Activated CD8-positive, alpha-beta T cell treated with anti-CD3 and anti-CD28 coated beads for 36 hours (primary cell): ENCODE measurements at regions not wholly inside any gene's neighbourhood (a gene's known extent, or its start where the extent isn't known, plus 50 kb on each side); places are given as distances from the start of the nearest gene placed in this dataset.

Source experiments
- ATAC-seq: fragments of 200-7000 bp; cut with Tn5 transposase; one replicate; pipeline ENCODE4 v1.10.0; 2021; ENCODE audit warnings: mild to moderate bottlenecking, moderate library complexity
- CTCF ChIA-PET: fragments of 350-600 bp; sonication (Branson Sonifier 250); formaldehyde crosslinking; loops from one replicate; lab custom pipeline; 2021; ENCODE audit warnings: antibody characterized with exemption; lab: Charles Lee
- POLR2A ChIA-PET: fragments of 350-600 bp; sonication (Branson Sonifier 250); formaldehyde crosslinking; loops from one replicate; lab custom pipeline; 2021; ENCODE audit warnings: antibody characterized with exemption; lab: Charles Lee
- DNase-seq: peaks from one replicate; pipeline ENCODE4 v3.0.0-alpha.2; 2020
- H3K27ac Mint-ChIP-seq: one replicate; pipeline ENCODE4 v1.8.0; 2021; ENCODE audit warnings: mild to moderate bottlenecking, mixed read lengths
- H3K27me3 Mint-ChIP-seq: one replicate; pipeline ENCODE4 v1.8.0; 2021; ENCODE audit warnings: mixed read lengths
- H3K36me3 Mint-ChIP-seq: one replicate; pipeline ENCODE4 v1.8.0; 2021; ENCODE audit warnings: low read depth, mixed read lengths
- H3K4me1 Mint-ChIP-seq: one replicate; pipeline ENCODE4 v1.8.0; 2021; ENCODE audit warnings: low read depth, mixed read lengths
- H3K4me3 Mint-ChIP-seq: one replicate; pipeline ENCODE4 v1.8.0; 2021; ENCODE audit warnings: mild to moderate bottlenecking, moderate library complexity, mixed read lengths
- H3K9me3 Mint-ChIP-seq: one replicate; pipeline ENCODE4 v1.8.0; 2021; ENCODE audit warnings: mixed read lengths
- intact Hi-C: fragments of 100-400 bp; cut with micrococcal nuclease; formaldehyde crosslinking; loops from one replicate; pipeline ENCODE4 v1.10.0; 2022
- TF ChIP-seq, protein P1 (sequence below): fragments of 200-600 bp; IDR thresholded peaks from one replicate; pipeline ENCODE4 v1.8.0; 2022; ENCODE audit warnings: antibody characterized with exemption, mild to moderate bottlenecking

DNA sequence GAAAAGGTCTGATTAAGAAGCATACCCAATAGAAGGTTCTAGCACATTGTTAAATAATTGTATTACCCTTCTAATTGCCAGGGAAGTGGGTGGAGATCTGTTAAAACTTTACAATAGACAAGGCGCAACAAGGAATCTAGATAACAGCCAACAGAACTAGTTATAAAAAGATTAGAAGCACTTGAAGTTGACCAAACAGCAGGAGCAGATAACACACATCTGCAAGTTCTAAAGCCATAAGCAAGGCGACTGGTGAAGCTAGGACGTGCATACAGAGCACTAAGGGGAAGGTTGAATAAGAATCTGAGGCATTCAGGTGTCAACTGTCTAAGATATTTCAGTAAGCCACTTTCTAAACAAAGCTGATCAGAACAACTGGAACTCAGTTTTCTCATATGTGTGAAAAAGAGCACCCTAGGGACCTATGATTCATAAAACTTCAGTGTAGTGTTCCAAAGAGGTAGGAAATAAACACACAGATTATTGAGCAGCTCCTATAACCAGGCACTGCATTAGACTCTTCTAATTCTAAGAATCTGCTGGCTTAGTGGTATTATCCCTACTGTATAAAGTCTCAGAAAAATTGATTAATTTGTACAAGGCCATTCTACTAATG, 111.2 kb downstream of the SAMD9 start:
- Mint-ChIP-seq H3K4me1 (no peaks in the 10 kb centered on the region), H3K4me3 (no peak overlapping the region), H3K36me3 (no peaks in the 10 kb centered on the region), H3K27ac (no peak overlapping the region), H3K9me3 (no peaks in the 10 kb centered on the region), H3K27me3 (peaks cover 11% of the 10 kb centered on the region)
- DNase-seq (no peak), ATAC-seq (no peak)
- TF ChIP-seq, protein P1, sequence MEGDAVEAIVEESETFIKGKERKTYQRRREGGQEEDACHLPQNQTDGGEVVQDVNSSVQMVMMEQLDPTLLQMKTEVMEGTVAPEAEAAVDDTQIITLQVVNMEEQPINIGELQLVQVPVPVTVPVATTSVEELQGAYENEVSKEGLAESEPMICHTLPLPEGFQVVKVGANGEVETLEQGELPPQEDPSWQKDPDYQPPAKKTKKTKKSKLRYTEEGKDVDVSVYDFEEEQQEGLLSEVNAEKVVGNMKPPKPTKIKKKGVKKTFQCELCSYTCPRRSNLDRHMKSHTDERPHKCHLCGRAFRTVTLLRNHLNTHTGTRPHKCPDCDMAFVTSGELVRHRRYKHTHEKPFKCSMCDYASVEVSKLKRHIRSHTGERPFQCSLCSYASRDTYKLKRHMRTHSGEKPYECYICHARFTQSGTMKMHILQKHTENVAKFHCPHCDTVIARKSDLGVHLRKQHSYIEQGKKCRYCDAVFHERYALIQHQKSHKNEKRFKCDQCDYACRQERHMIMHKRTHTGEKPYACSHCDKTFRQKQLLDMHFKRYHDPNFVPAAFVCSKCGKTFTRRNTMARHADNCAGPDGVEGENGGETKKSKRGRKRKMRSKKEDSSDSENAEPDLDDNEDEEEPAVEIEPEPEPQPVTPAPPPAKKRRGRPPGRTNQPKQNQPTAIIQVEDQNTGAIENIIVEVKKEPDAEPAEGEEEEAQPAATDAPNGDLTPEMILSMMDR = no peak
- intact Hi-C loops = no loop called here
- ChIA-PET POLR2A (interaction anchor here (0.8 kb wide), 1 partner anchor 102 kb away, joined by 3 read pairs; no protein-coding TSS in a partner anchor), CTCF (interaction anchor here (1.1 kb wide), 1 partner anchor 42 kb away, joined by 3 read pairs; no protein-coding TSS in a partner anchor)

DNA sequence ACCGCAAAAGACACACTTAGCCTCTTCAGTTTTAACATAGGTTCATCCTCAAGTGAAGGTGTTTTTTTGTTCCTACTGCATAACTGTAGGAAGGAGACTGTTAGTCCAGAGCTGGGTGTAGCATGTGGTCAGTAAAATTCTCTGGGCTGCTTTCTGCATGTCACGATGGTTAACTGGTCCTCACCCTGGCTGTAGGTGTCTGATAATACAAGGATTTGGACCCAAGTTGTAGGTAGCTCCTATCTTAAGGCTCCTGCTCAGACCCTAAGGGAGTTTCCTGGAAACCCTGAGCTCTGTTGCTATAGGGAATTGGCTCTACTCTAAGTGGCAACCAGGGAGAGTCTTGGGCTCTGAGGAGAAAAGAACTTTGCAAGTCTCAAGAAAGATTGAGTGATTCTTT, 112.9 kb downstream of the SAMD9 start:
- DNase-seq (no peak), ATAC-seq (no peak)
- TF ChIP-seq, protein P1 = no peak
- intact Hi-C loops = no loop called here
- Mint-ChIP-seq H3K27me3 (peaks cover 11% of the 10 kb centered on the region), H3K36me3 (no peaks in the 10 kb centered on the region), H3K4me1 (no peaks in the 10 kb centered on the region), H3K4me3 (no peak overlapping the region), H3K27ac (no peak overlapping the region), H3K9me3 (no peaks in the 10 kb centered on the region)
- ChIA-PET CTCF (interaction anchor here (1.0 kb wide), 1 partner anchor 11 kb away, joined by 4 read pairs; no protein-coding TSS in a partner anchor), POLR2A (no interaction called here)

DNA sequence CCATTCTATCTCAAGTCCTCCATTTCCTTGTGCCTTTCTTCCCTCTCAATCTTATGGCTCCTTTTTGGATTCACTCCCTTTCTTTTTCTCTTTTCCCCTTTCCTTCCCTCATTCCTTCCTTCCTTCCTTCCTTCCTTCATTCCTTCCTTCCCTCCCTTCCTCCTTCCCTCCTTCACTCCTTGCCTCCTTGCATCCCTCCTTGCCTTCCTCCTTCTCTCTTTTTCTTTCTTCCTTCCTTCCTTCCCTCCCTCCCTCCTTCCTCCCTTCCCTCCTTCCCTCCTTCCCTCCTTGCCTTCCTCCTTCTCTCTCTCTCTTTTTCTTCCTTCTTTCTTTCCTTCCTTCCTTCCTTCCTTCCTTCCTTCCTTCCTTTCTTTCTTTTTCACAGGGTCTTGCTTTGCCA, 120.1 kb downstream of the SAMD9 start:
- ATAC-seq = no peak
- DNase-seq = no peak
- CTCF ChIA-PET = no interaction called here
- H3K27me3 Mint-ChIP-seq = peaks cover 9% of the 10 kb centered on the region
- no peaks in the 10 kb centered on the region for H3K36me3 Mint-ChIP-seq
- H3K4me3 Mint-ChIP-seq = no peak overlapping the region
- no peaks in the 10 kb centered on the region for H3K9me3 Mint-ChIP-seq
- POLR2A ChIA-PET = no interaction called here
- H3K27ac Mint-ChIP-seq = no peak overlapping the region
- intact Hi-C loops = no loop called here
- no peaks in the 10 kb centered on the region for H3K4me1 Mint-ChIP-seq
- TF ChIP-seq, protein P1 = no peak

DNA sequence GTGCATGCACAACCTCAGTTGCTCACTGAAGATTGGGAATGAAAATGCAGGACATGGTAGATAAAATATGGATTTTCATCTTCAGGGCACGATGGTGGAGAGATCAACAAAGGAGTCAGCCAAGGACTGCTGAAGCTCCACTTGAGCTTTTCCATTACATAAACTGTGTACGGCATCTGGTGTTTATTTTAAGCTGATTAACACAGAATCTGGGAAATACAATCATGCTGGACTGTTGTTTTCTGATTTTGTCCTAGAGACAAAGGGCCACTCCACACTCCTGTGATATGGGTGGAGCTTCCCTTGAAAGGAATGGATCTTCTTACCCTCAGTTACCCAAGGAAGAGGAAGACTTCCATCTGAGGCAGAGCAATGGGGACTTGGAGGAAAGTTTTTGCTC, 120.6 kb downstream of the SAMD9 start:
- CTCF ChIA-PET = no interaction called here
- POLR2A ChIA-PET = no interaction called here
- H3K36me3 Mint-ChIP-seq = no peaks in the 10 kb centered on the region
- TF ChIP-seq, protein P1 = no peak
- no peak overlapping the region for H3K4me3 Mint-ChIP-seq
- ATAC-seq (no peak), DNase-seq (no peak)
- no peaks in the 10 kb centered on the region for H3K9me3 Mint-ChIP-seq
- H3K27me3 Mint-ChIP-seq = peaks cover 8% of the 10 kb centered on the region
- no peaks in the 10 kb centered on the region for H3K4me1 Mint-ChIP-seq
- no peak overlapping the region for H3K27ac Mint-ChIP-seq
- intact Hi-C loops = no loop called here

DNA sequence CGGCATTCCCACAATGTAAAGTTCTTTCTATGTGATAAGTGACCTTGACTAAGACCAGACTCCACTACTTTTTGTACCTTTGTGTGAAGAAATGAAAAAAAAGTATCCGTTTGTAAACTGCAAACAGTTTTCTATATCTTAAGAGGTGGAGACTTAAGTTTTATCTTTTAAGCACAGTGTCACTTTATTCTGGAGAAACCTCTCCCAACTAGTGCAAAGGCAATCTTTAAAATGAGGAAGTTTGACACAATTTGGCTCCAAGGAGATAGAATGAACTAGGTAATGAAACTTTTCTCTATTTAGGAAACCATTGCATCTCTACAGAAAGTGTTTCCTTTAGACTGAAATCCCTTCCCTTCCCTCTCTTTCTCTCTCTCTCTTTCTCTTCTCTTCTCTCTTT, 122.9 kb downstream of the SAMD9 start:
- intact Hi-C loops = no loop called here
- peaks cover 11% of the 10 kb centered on the region for H3K27me3 Mint-ChIP-seq

More for the DNA sequence above, 122.9 kb downstream of the SAMD9 start:
- TF ChIP-seq, protein P1 = no peak
- H3K4me3 Mint-ChIP-seq = no peak overlapping the region
- H3K36me3 Mint-ChIP-seq = no peaks in the 10 kb centered on the region
- ATAC-seq (no peak), DNase-seq (no peak)
- H3K4me1 Mint-ChIP-seq = no peaks in the 10 kb centered on the region
- ChIA-PET POLR2A (no interaction called here), CTCF (interaction anchor here (1.5 kb wide), 1 partner anchor 8 kb away, joined by 3 read pairs; no protein-coding TSS in a partner anchor)
- no peak overlapping the region for H3K27ac Mint-ChIP-seq
- no peaks in the 10 kb centered on the region for H3K9me3 Mint-ChIP-seq
